ENCODE measurements at regions not wholly inside any gene's neighbourhood (a gene's known extent, or its start where the extent isn't known, plus 50 kb on each side); places are given as distances from the start of the nearest gene placed in this dataset.

Small RNA genes lying in the stretch of these regions (small RNA-seq; reads per million reads assigned to genes)
- gene RNA5SP117: 0 reads per million in 3 experiments
